K562 (cell line): ENCODE measurements at regions not wholly inside any gene's neighbourhood (a gene's known extent, or its start where the extent isn't known, plus 50 kb on each side); places are given as distances from the start of the nearest gene placed in this dataset.

Source experiments
- ARNT ChIP-seq, 2 experiments: fragments of 450-650 bp; IDR thresholded peaks; 2 replicates each; pipeline ENCODE4 v1.6.1; 2016; ENCODE audit warnings: mild to moderate bottlenecking in 1 of 2
- ATF7 ChIP-seq: fragments of 450-650 bp; IDR thresholded peaks from 2 replicates; pipeline ENCODE4 v1.7.1; 2014; ENCODE audit warnings: mild to moderate bottlenecking, moderate library complexity
- BCL6 ChIP-seq: fragments of 250-450 bp; sonication (Bioruptor Pico); IDR thresholded peaks from 2 replicates; pipeline ENCODE4 v1.4.0; 2020
- DPF2 ChIP-seq: fragments of 450-650 bp; IDR thresholded peaks from 2 replicates; pipeline ENCODE4 v1.6.1; 2016
- EP300 ChIP-seq: IDR thresholded peaks from 2 replicates; pipeline ENCODE4 v1.6.1; 2012; ENCODE audit warnings: low read length, improper control_type of control experiment
- SREBF2 ChIP-seq: sonication (generic); formaldehyde crosslinking; IDR thresholded peaks from 2 replicates; pipeline ENCODE4 v1.4.0; 2020; ENCODE audit warnings: mild to moderate bottlenecking, missing genetic modification reagents
- SRF ChIP-seq, 2 experiments: fragments of 250-450, 450-650 bp in 1 of 2; sonication (Bioruptor Pico) in 1 of 2; sonication (generic) in 1 of 2; formaldehyde crosslinking; IDR thresholded peaks; 2 replicates each; pipeline versions ENCODE4 v1.5.0 to v1.5.1; 2020 to 2022; ENCODE audit warnings: mild to moderate bottlenecking in 1 of 2, missing genetic modification reagents in 1 of 2
- ZNF316 ChIP-seq: fragments of 450-650 bp; IDR thresholded peaks from 2 replicates; pipeline ENCODE4 v1.6.1; 2016
- ZNF780A ChIP-seq: fragments of 250-450 bp; sonication (Bioruptor Pico); IDR thresholded peaks from 2 replicates; pipeline ENCODE4 v1.5.0; 2021; ENCODE audit warnings: mild to moderate bottlenecking
- TF ChIP-seq, protein P1 (sequence below): fragments of 200-800 bp; sonication (Bioruptor generic); IDR thresholded peaks from 2 replicates; pipeline ENCODE4 v1.6.1; 2016; ENCODE audit warnings: missing genetic modification characterization, missing compliant biosample characterization

DNA sequence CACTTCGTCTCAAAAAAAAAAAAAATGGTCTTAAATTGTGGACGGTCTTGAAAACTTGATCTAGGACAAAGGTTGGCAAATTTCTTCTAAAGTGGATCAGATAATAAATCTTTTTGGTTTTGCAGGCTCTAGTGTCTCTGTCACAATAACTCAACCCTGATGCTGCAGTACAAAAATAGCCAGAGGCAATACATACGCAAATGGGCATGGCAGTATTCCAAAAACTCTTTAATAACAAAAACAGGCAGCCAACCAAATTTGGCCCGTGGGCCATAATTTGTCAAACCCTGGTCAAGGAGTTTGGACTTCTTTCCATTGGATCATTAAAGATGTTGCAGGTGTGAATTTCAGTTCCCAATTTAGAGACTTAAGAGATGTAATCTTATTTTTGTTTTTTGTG, 93.5 kb upstream of the MRI1 start:
- TF ChIP-seq EP300 (no peak), ARNT (IDR thresholded peaks at IDR 0.05) (no peak), ATF7 (no peak), SREBF2 (CRISPR knock-in tag) (no peak), BCL6 (CRISPR knock-in tag) (no peak), ZNF316 (no peak), ZNF780A (no peak), SRF (CRISPR knock-in tag; IDR thresholded peaks at IDR 0.05) (no peak), DPF2 (no peak)
- TF ChIP-seq, protein P1, sequence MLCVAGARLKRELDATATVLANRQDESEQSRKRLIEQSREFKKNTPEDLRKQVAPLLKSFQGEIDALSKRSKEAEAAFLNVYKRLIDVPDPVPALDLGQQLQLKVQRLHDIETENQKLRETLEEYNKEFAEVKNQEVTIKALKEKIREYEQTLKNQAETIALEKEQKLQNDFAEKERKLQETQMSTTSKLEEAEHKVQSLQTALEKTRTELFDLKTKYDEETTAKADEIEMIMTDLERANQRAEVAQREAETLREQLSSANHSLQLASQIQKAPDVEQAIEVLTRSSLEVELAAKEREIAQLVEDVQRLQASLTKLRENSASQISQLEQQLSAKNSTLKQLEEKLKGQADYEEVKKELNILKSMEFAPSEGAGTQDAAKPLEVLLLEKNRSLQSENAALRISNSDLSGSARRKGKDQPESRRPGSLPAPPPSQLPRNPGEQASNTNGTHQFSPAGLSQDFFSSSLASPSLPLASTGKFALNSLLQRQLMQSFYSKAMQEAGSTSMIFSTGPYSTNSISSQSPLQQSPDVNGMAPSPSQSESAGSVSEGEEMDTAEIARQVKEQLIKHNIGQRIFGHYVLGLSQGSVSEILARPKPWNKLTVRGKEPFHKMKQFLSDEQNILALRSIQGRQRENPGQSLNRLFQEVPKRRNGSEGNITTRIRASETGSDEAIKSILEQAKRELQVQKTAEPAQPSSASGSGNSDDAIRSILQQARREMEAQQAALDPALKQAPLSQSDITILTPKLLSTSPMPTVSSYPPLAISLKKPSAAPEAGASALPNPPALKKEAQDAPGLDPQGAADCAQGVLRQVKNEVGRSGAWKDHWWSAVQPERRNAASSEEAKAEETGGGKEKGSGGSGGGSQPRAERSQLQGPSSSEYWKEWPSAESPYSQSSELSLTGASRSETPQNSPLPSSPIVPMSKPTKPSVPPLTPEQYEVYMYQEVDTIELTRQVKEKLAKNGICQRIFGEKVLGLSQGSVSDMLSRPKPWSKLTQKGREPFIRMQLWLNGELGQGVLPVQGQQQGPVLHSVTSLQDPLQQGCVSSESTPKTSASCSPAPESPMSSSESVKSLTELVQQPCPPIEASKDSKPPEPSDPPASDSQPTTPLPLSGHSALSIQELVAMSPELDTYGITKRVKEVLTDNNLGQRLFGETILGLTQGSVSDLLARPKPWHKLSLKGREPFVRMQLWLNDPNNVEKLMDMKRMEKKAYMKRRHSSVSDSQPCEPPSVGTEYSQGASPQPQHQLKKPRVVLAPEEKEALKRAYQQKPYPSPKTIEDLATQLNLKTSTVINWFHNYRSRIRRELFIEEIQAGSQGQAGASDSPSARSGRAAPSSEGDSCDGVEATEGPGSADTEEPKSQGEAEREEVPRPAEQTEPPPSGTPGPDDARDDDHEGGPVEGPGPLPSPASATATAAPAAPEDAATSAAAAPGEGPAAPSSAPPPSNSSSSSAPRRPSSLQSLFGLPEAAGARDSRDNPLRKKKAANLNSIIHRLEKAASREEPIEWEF, result no peak
